HepG2 (cell line): ENCODE measurements at regions not wholly inside any gene's neighbourhood (a gene's known extent, or its start where the extent isn't known, plus 50 kb on each side); places are given as distances from the start of the nearest gene placed in this dataset.

Experiments
- ATAC-seq: fragments of 200-7000 bp; cut with Tn5 transposase; 3 replicates; pipeline ENCODE4 v1.9.1; 2020; ENCODE audit warnings: mild to moderate bottlenecking, moderate library complexity
- BruUV-seq: library from RNA; stranded (reverse); fragments of 400-500 nt; replicated peaks from 2 replicates; lab custom pipeline; 2021; lab: Mats Ljungman, UMichigan
- CTCF ChIA-PET: fragments of 300-600 bp; formaldehyde crosslinking; extraction: SDS; loops from one replicate; lab custom pipeline; 2021; ENCODE audit warnings: low total read pairs, inconsistent platforms, low intra/inter-chr PET ratio; lab: Yijun Ruan, JAX
- POLR2A ChIA-PET: fragments of 350-600 bp; sonication (Branson Sonifier 250); formaldehyde crosslinking; loops from one replicate; lab custom pipeline; 2020; ENCODE audit warnings: antibody characterized with exemption, inconsistent platforms; lab: Yijun Ruan, JAX
- DNase-seq: peaks from one replicate; pipeline ENCODE4 v3.0.0-alpha.2; 2015; ENCODE audit warnings: low spot score
- FAIRE-seq: peaks from 3 replicates; lab custom pipeline; 2011; peaks lifted over from hg19 to GRCh38; lab: Jason Lieb, UNC
- H2AFZ ChIP-seq: one replicate; pipeline ENCODE4 v1.6.1; 2011; ENCODE audit warnings: low read length, inconsistent platforms
- H3K27ac ChIP-seq: fragments of 300-600 bp; 3 replicates; pipeline ENCODE4 v1.8.0; 2011; ENCODE audit warnings: mixed run types, mild to moderate bottlenecking, mixed read lengths, low read length, inconsistent platforms; ENCODE audit not compliant: insufficient read depth; ENCODE audit errors: extremely low read length
- H3K27me3 ChIP-seq, 2 experiments: fragments of 200-600 bp in 1 of 2; 2 replicates in 1 of 2; 3 replicates in 1 of 2; pipeline versions ENCODE4 v1.6.0 to v1.8.0; 2011; ENCODE audit warnings: low read length in 2 of 2, mild to moderate bottlenecking in 2 of 2, moderate library complexity in 2 of 2, inconsistent platforms in 1 of 2; ENCODE audit not compliant: insufficient read depth in 2 of 2, control insufficient read depth in 1 of 2
- H3K36me3 ChIP-seq, 2 experiments: fragments of 200-600 bp in 1 of 2; replicated peaks in 1 of 2; 2 replicates in 1 of 2; 3 replicates in 1 of 2; pipeline versions ENCODE4 v1.5.1 to v1.8.0; 2011; ENCODE audit warnings: low read length in 2 of 2, inconsistent platforms in 1 of 2; ENCODE audit not compliant: insufficient read depth in 2 of 2, control insufficient read depth in 1 of 2
- H3K4me1 ChIP-seq: 2 replicates; pipeline ENCODE4 v1.5.1; 2012; ENCODE audit warnings: low read length, inconsistent platforms; ENCODE audit not compliant: insufficient read depth
- H3K4me2 ChIP-seq: 2 replicates; pipeline ENCODE4 v1.6.0; 2011; ENCODE audit warnings: low read depth, low read length, inconsistent platforms
- H3K4me3 ChIP-seq, 3 experiments: fragments of 200-600 bp in 1 of 3; sonication (generic), shearing (Covaris generic) in 1 of 3; replicated peaks in 1 of 3; 2 replicates each; pipeline ENCODE4 v1.5.1; 2011 to 2016; ENCODE audit warnings: low read length in 3 of 3, inconsistent platforms in 2 of 3, low read depth in 2 of 3, mild to moderate bottlenecking in 2 of 3, control low read depth in 1 of 3, mixed read lengths in 1 of 3; ENCODE audit not compliant: insufficient read depth in 1 of 3
- H3K79me2 ChIP-seq: one replicate; pipeline ENCODE4 v1.6.1; 2011; ENCODE audit warnings: low read length, inconsistent platforms; ENCODE audit not compliant: insufficient read depth
- H3K9ac ChIP-seq: 2 replicates; pipeline ENCODE4 v1.6.0; 2011; ENCODE audit warnings: mild to moderate bottlenecking, low read depth, low read length, inconsistent platforms; ENCODE audit not compliant: insufficient read depth
- H3K9me3 ChIP-seq: 2 replicates; pipeline ENCODE4 v1.5.1; 2012; ENCODE audit warnings: mild to moderate bottlenecking, low read length
- H4K20me1 ChIP-seq: 2 replicates; pipeline ENCODE4 v1.6.0; 2011; ENCODE audit warnings: inconsistent platforms, mild to moderate bottlenecking, low read length, moderate library complexity; ENCODE audit not compliant: insufficient read depth
- KDM3A ChIP-seq: IDR thresholded peaks from 2 replicates; pipeline ENCODE4 v1.6.1; 2018; ENCODE audit warnings: low read depth, missing compliant biosample characterization
- MAZ ChIP-seq, 2 experiments: sonication (generic) in 1 of 2; formaldehyde crosslinking in 1 of 2; IDR thresholded peaks; 2 replicates each; pipeline versions ENCODE4 v1.5.0 to v1.6.1; 2012 to 2020; ENCODE audit warnings: low read depth in 2 of 2, mild to moderate bottlenecking in 2 of 2, borderline replicate concordance in 1 of 2, improper control_type of control experiment in 1 of 2, low read length in 1 of 2, missing genetic modification reagents in 1 of 2, moderate library complexity in 1 of 2
- MZF1 ChIP-seq: sonication (generic); formaldehyde crosslinking; IDR thresholded peaks from 2 replicates; pipeline ENCODE4 v1.8.1; 2023; ENCODE audit warnings: mild to moderate bottlenecking, missing genetic modification reagents, borderline replicate concordance
- NFE2L1 ChIP-seq: sonication (generic); formaldehyde crosslinking; IDR thresholded peaks from 2 replicates; pipeline ENCODE4 v1.4.0; 2020; ENCODE audit warnings: missing genetic modification reagents, mild to moderate bottlenecking, borderline replicate concordance
- STAG1 ChIP-seq: sonication (generic); formaldehyde crosslinking; IDR thresholded peaks from 2 replicates; pipeline ENCODE4 v1.4.0; 2020; ENCODE audit warnings: missing genetic modification reagents
- ZNF138 ChIP-seq: sonication (generic); formaldehyde crosslinking; IDR thresholded peaks from 2 replicates; pipeline ENCODE4 v1.5.0; 2020; ENCODE audit warnings: mild to moderate bottlenecking, low read depth, missing genetic modification reagents
- ZNF264 ChIP-seq: sonication (generic); formaldehyde crosslinking; IDR thresholded peaks from 2 replicates; pipeline ENCODE4 v1.4.0; 2020; ENCODE audit warnings: missing genetic modification reagents
- ZNF446 ChIP-seq: sonication (generic); formaldehyde crosslinking; IDR thresholded peaks from 2 replicates; pipeline ENCODE4 v1.5.0; 2020; ENCODE audit warnings: mild to moderate bottlenecking, missing genetic modification reagents
- ZNF629 ChIP-seq: sonication (generic); formaldehyde crosslinking; conservative IDR thresholded peaks from 2 replicates; pipeline ENCODE4 v1.5.0; 2020; ENCODE audit warnings: missing genetic modification reagents
- ZNF737 ChIP-seq: sonication (generic); formaldehyde crosslinking; IDR thresholded peaks from 2 replicates; pipeline ENCODE4 v1.5.0; 2020; ENCODE audit warnings: missing genetic modification reagents, mild to moderate bottlenecking, borderline replicate concordance
- ZNF768 ChIP-seq: sonication (generic); formaldehyde crosslinking; IDR thresholded peaks from 2 replicates; pipeline ENCODE4 v1.4.0; 2020; ENCODE audit warnings: missing genetic modification reagents
- ZNF772 ChIP-seq: sonication (generic); formaldehyde crosslinking; IDR thresholded peaks from 2 replicates; pipeline ENCODE4 v1.5.0; 2020; ENCODE audit warnings: mild to moderate bottlenecking, missing genetic modification reagents
- ZNF878 ChIP-seq: sonication (generic); formaldehyde crosslinking; IDR thresholded peaks from 2 replicates; pipeline ENCODE4 v1.8.1; 2023; ENCODE audit warnings: mild to moderate bottlenecking, missing genetic modification reagents, moderate library complexity
- ZSCAN20 ChIP-seq: sonication (generic); formaldehyde crosslinking; IDR thresholded peaks from 2 replicates; pipeline ENCODE4 v1.4.0; 2020; ENCODE audit warnings: missing genetic modification reagents, mild to moderate bottlenecking, borderline replicate concordance
- WGBS: methylation state at CpG from one replicate; pipeline ENCODE4 v1.1.6; 2017; ENCODE audit warnings: low lambda C conversion rate; 5-methylcytosine and 5-hydroxymethylcytosine counted together
- in situ Hi-C: cut with HindIII; loops from 2 replicates; pipeline ENCODE4 v1.10.0; 2017; ENCODE audit warnings: low pct_unique_long_range_greater_than_20kb; ENCODE audit not compliant: extremely low pct_ligation_motif_present
- intact Hi-C: fragments of 100-400 bp; cut with micrococcal nuclease; formaldehyde crosslinking; loops from one replicate; pipeline ENCODE4 v1.10.0; 2022; ENCODE audit not compliant: unreplicated experiment
- TF ChIP-seq, protein P1 (sequence below): sonication (generic); formaldehyde crosslinking; IDR thresholded peaks from 2 replicates; pipeline ENCODE4 v1.5.0; 2020; ENCODE audit warnings: mild to moderate bottlenecking, low read depth, missing genetic modification reagents, borderline replicate concordance
- TF ChIP-seq, protein P2 (sequence below): sonication (generic); formaldehyde crosslinking; IDR thresholded peaks from 2 replicates; pipeline ENCODE4 v1.4.0; 2020; ENCODE audit warnings: mild to moderate bottlenecking, missing genetic modification reagents

DNA sequence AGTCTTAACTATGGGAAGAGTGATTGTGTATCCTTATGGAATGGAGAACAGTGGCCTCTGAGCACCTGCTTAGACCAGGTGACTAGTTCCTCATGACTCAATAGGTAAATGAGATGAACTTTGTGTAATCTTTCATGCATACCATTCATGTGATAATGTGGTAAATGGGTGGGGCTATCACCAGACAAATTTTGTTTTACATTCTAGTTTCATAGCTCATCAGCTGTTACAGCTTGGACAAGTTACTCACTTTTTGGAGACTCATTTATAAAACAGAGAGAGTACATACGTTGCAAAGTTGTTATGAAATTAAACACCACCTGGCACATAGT is 103.7 kb upstream of the TGFBR2 start:
- POLR2A ChIA-PET: no interaction called here
- H3K9ac ChIP-seq: no peak overlapping the region
- CTCF ChIA-PET: no interaction called here
- no peak overlapping the region for H3K27ac ChIP-seq
- BruUV-seq: no TSS peak
- H3K4me2 ChIP-seq: no peak overlapping the region
- H3K79me2 ChIP-seq: no peaks in the 10 kb centered on the region
- in situ Hi-C loops: no loop called here
- no peak overlapping the region for H2AFZ ChIP-seq
- DNase-seq (no peak), FAIRE-seq (no peak), ATAC-seq (no peak)
- peaks cover 37% of the 10 kb centered on the region for H3K4me1 ChIP-seq
- no peaks in the 10 kb centered on the region for H4K20me1 ChIP-seq
- H3K4me3 ChIP-seq: no peak overlapping the region
- WGBS: 97% methylated on average over 1 of the region's 1 CpG
- H3K9me3 ChIP-seq: no peaks in the 10 kb centered on the region
- TF ChIP-seq ZNF138 (CRISPR knock-in tag) (no peak), STAG1 (CRISPR knock-in tag) (no peak), MZF1 (CRISPR knock-in tag) (no peak), MAZ (IDR thresholded peaks at IDR 0.05; ENCODE audit: borderline replicate concordance, low read depth, low read length) (no peak), MAZ (CRISPR knock-in tag; IDR thresholded peaks at IDR 0.05; ENCODE audit: low read depth) (no peak), NFE2L1 (CRISPR knock-in tag) (no peak), ZSCAN20 (CRISPR knock-in tag) (no peak), ZNF446 (CRISPR knock-in tag) (no peak), ZNF737 (CRISPR knock-in tag) (no peak), ZNF629 (CRISPR knock-in tag) (no peak), ZNF264 (CRISPR knock-in tag) (no peak), ZNF772 (CRISPR knock-in tag) (no peak), KDM3A (CRISPR knock-in tag) (no peak), ZNF768 (CRISPR knock-in tag) (no peak), ZNF878 (CRISPR knock-in tag) (no peak)
- TF ChIP-seq, protein P1, sequence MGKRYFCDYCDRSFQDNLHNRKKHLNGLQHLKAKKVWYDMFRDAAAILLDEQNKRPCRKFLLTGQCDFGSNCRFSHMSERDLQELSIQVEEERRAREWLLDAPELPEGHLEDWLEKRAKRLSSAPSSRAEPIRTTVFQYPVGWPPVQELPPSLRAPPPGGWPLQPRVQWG (CRISPR knock-in tag): no peak
- TF ChIP-seq, protein P2, sequence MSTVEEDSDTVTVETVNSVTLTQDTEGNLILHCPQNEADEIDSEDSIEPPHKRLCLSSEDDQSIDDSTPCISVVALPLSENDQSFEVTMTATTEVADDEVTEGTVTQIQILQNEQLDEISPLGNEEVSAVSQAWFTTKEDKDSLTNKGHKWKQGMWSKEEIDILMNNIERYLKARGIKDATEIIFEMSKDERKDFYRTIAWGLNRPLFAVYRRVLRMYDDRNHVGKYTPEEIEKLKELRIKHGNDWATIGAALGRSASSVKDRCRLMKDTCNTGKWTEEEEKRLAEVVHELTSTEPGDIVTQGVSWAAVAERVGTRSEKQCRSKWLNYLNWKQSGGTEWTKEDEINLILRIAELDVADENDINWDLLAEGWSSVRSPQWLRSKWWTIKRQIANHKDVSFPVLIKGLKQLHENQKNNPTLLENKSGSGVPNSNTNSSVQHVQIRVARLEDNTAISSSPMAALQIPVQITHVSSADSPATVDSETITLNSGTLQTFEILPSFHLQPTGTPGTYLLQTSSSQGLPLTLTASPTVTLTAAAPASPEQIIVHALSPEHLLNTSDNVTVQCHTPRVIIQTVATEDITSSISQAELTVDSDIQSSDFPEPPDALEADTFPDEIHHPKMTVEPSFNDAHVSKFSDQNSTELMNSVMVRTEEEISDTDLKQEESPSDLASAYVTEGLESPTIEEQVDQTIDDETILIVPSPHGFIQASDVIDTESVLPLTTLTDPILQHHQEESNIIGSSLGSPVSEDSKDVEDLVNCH: no peak
- H3K36me3 ChIP-seq: no peaks in the 10 kb centered on the region
- intact Hi-C loops: no loop called here
- H3K27me3 ChIP-seq: no peaks in the 10 kb centered on the region
